ENCODE measurements at regions not wholly inside any gene's neighbourhood (a gene's known extent, or its start where the extent isn't known, plus 50 kb on each side); places are given as distances from the start of the nearest gene placed in this dataset.
"Not testable (repeated sequence)": the region's sequence is repeated elsewhere in the genome, so short reads cannot be mapped to it uniquely, and the experiment has no call there.

GRCh38 chr10:83986800-83987199 lies 152.5 kb upstream of the GHITM start:
- DNase-seq (ENCODE audit: low read depth): no peak

- no peak for DNase-seq (ENCODE audit: low read depth)
Measured at GRCh38 chr10:83987216-83987615, 152.1 kb upstream of the GHITM start.

GRCh38 chr10:83988435-83988834 lies 150.9 kb upstream of the GHITM start:
- no peak for DNase-seq (ENCODE audit: low read depth)

GRCh38 chr10:83990126-83990525 lies 149.2 kb upstream of the GHITM start:
- no peak for DNase-seq (ENCODE audit: low read depth)

GRCh38 chr10:83991986-83992753 lies 147.1 kb upstream of the GHITM start:
- no peak for DNase-seq (ENCODE audit: low read depth)

GRCh38 chr10:83994325-83994724 lies 145.0 kb upstream of the GHITM start:
- DNase-seq (ENCODE audit: low read depth): no peak

GRCh38 chr10:83995738-83996331 lies 143.5 kb upstream of the GHITM start:
- no peak for DNase-seq (ENCODE audit: low read depth)

GRCh38 chr10:84004221-84004620 lies 135.1 kb upstream of the GHITM start:
- no peak for DNase-seq (ENCODE audit: low read depth)

GRCh38 chr10:84005403-84005802 lies 133.9 kb upstream of the GHITM start:
- DNase-seq (ENCODE audit: low read depth): no peak

GRCh38 chr10:84007482-84007881 lies 131.8 kb upstream of the GHITM start:
- DNase-seq (ENCODE audit: low read depth): no peak

GRCh38 chr10:84008878-84009277 lies 130.4 kb upstream of the GHITM start:
- DNase-seq (ENCODE audit: low read depth): no peak

GRCh38 chr10:84012431-84012830 lies 126.9 kb upstream of the GHITM start:
- no peak for DNase-seq (ENCODE audit: low read depth)

- no peak for DNase-seq (ENCODE audit: low read depth)
Measured at GRCh38 chr10:84012831-84013458, 126.4 kb upstream of the GHITM start.

GRCh38 chr10:84015877-84016595 lies 123.3 kb upstream of the GHITM start:
- DNase-seq (ENCODE audit: low read depth): no peak

- no peak for DNase-seq (ENCODE audit: low read depth)
Measured at GRCh38 chr10:84018826-84019225, 120.5 kb upstream of the GHITM start.

GRCh38 chr10:84019854-84020458 lies 119.4 kb upstream of the GHITM start:
- DNase-seq (ENCODE audit: low read depth): not testable (repeated sequence)

GRCh38 chr10:84026821-84027257 lies 112.5 kb upstream of the GHITM start:
- no peak for DNase-seq (ENCODE audit: low read depth)

- no peak for DNase-seq (ENCODE audit: low read depth)
Measured at GRCh38 chr10:84029840-84030239, 109.5 kb upstream of the GHITM start.

- no peak for DNase-seq (ENCODE audit: low read depth)
Measured at GRCh38 chr10:84038035-84038434, 101.3 kb upstream of the GHITM start.

- DNase-seq (ENCODE audit: low read depth): no peak
Measured at GRCh38 chr10:84039957-84040356, 99.4 kb upstream of the GHITM start.

GRCh38 chr10:84047258-84048010 lies 91.9 kb upstream of the GHITM start:
- no peak for DNase-seq (ENCODE audit: low read depth)

GRCh38 chr10:84049645-84050011 lies 89.7 kb upstream of the GHITM start:
- no peak for DNase-seq (ENCODE audit: low read depth)
